T-helper 1 cell (primary cell): ENCODE measurements at regions not wholly inside any gene's neighbourhood (a gene's known extent, or its start where the extent isn't known, plus 50 kb on each side); places are given as distances from the start of the nearest gene placed in this dataset.

Experiments
- DNase-seq, 5 donors: peaks; one replicate each; pipeline ENCODE4 v3.0.0-alpha.2; 2012 to 2020

DNA sequence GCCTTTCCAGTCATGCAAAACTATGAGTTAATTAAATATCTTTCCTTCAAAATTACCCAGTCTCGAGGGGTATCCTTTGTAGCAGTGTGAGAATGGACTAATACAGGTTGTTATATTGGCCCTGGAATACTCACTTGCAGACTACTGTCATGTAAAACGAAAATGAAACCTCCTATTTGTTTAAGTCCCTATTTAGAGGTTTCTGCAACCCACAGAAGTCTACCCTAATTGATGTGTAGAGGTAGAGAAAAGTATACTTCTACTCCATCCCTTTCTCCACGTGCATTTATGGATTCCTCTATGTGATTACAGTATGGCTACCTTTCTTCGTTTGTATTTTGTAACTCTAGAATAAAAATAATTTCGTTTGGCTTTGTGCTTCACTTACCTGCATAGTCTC is 371.1 kb downstream of the FSCB start:
- no peak for DNase-seq

DNA sequence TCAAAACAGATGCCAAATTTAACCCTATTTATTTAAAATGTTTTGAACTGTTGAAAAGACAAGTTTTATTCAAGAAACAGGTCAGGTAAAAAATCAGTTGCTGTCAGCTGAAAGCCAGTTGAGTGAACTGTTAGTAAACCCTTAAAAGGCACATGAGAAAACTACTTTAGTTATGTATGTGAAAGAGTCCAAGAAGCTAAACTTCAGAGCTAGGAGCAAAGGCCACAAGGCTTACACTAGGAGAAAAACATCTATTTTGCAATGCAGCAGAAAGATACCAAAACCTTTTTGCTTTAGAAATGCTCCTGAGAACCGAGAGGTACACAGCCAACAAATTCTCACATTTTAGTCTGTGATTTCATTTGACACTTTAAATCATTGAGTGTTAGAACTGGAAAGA is 375.2 kb downstream of the FSCB start:
- no peak for DNase-seq

DNA sequence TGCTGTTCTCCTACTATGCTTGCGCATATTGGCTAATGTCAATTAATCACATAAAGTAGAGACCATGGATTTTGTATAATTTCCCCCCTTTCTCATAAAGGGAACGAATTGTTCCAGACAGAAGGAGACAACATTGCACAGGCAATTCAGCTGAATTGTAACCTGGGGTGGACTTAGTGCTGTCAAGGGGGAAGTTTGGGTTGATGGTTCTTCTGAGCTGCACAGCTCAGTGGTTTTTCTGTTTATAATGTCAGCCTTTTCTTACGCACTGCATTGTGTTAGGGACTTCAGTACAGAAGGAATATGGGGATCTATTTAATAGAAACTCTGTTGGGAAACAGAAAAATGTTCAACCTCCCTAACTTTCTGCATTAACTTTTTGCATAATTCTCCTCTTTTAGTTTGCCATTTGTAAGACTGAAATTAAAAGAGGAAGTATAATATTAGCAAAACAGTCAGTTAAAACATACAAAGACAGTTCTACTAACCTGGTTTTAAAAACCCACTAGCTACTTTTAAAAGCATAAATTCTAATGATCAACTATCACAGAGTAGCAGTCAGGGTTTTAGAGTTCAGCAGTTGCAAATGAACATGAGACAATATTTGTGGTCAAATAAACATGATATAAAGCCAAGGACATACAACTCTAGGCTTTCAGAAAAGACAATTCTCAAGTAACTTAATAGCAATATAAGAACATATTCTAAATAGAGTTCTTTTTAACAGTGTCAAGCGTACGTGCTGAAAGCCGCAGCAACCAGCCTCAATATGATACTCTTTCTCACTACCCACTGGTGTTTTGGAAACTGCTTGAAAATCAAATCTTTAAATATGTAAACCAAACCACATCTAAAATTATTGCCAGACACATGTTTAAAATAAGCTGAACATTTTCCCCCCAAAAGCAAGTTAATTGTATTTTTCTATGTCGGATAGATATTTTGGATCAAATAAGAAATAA is 393.0 kb downstream of the FSCB start:
- no peak for DNase-seq

DNA sequence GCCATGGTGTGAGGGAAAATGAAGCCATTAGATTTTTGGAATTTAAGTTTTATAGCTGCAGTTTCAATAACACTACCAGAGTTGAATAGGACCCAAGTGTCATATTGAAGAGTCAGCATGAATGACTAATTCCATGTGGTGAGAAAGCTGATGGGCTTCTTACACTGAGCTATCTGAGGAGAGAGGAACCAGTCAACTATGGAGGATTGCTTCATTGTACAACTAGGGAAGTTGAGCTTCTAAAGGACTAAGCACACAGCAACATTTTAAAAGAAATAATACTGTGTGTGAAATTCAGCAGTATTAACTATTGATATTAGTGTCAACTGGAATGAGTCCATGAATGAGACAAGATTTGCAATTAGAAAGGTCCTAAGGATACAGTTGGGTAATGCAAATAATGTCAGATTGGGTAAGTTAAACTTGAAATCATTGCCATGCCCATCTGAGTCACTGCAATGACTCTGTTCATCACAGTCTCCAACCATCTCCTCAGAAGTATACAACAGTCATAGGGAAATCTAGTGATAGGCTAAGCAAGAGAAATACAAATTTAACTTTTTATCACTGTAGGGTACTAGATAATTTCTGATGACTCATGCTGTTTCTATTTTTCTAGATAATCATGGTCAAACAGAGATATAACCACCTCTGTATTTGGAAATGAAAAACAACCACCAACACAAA is 394.2 kb downstream of the FSCB start:
- DNase-seq: no peak

DNA sequence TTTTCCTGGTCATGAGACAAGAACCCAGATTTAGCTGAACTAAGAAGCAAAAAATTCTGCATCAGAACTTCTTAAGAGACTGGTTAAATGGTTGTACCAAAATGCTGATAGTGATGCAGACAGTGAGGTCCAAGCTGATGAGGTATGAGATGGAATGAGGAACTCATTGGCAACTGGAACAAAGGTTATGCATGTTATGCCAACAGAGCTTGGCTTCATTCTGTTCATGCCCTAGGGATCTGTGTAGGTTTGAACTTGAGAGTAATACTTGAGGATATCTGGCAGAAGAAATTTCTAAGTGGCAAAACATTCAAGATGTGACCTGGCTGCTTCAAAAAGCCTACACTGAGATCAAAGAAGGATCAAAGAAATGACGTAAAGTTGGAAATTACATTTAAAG is 398.0 kb downstream of the FSCB start:
- DNase-seq: no peak

DNA sequence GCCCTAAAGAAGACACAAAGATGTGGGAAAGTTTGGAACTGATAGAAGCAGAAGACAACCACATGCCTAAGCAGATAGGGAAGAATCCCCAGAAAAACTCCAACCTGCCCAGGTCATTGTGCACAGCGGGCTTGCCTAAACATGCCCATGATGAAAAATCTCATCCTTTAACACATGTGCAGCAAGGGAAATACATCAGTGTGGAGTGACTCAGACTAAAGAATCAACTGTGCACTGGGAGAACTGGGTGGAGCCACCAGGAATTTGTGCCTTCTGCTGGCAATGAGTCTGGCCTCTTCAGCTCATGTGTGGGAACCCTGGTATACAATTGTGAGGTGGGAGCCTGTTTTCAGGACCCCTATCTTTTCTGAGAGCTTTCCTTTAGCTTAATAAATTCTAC is 398.5 kb downstream of the FSCB start:
- no peak for DNase-seq

DNA sequence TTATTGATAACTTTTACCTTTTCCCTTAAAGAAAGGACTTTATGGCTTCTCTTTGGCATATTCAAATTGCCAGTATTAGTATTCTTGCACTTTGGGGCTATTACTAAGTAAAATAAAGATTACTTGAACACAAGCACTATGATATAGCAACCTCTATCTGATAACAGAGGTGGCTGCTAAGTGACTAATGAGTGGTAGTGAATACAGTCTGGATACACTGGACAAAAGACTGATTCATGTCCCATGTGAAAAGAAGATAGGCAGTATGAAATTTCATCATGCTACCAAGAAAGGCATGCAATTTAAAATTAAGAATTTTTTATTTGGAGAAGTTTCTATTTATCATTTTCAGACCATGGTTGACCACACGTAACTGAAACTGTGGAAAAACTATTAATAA is 399.9 kb downstream of the FSCB start:
- no peak for DNase-seq

DNA sequence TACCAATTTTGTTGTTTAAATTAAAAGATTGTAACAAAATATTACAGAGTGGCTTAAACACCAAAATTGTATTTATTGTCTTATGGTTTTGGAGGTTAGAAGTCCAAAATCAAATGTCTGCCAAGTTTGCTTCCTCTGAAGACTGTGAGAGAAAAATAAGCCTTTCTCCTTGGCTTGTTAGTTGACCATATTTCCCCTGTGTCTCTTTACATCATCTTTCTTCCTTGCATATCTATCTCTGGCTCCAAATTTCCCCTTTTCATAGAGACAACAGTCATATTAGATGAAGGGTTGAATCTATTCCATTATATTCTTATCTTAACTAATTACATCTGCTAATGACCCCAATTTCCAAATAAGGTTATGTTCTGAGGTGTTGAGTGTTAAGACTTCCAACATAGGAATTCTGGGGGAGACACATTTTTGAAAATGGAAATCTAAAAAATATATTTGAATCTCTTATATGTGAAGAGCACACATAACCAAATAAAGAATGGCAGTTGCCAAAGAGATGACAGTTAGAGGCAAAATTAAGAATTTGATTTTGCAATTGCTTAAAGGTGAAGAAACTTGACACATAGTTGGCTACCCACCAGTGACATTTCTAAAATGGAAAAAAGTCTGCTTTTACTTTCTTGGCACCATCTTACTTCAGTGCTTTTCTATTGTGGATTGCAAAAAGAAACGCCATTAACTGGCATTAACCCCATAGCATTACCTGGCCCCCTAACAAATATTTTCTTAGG is 407.2 kb downstream of the FSCB start:
- no peak for DNase-seq

DNA sequence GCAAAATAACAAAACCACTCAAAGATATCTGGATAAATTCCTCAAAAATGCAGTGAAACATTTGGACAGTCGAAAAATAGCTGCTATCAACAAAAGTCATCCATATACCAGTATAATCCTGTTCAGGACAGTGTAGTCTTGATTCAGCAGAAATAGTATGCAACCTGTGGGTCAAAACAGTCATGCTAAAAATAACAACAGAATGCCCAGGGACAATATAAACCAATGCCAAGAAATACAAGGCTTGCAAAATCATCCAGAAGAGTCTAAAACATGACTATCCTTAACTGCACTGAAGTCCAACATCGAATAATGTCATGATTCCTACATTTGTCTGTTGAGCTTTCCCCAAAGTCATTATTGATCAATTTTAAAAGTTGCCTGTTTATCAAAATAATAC is 425.9 kb downstream of the FSCB start:
- DNase-seq: no peak

DNA sequence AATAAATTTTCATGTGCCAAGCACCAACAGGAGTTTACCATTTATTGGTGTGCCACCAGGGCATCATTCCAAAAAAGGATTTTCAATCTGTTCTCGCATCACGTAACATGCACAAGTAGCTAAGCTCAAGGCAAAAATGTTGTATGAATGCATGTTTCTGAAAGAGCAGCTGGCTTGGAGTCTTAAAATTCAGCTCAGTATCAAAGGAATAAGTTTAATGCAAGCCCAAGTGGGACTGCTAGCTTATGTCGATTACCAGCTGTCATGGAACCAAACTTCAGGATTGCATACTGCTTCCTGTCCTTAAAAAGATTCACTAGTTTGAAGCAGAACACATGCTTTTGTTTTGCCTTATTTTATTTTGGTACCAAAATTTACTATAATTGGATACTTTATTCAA is 437.0 kb downstream of the FSCB start:
- DNase-seq: no peak

DNA sequence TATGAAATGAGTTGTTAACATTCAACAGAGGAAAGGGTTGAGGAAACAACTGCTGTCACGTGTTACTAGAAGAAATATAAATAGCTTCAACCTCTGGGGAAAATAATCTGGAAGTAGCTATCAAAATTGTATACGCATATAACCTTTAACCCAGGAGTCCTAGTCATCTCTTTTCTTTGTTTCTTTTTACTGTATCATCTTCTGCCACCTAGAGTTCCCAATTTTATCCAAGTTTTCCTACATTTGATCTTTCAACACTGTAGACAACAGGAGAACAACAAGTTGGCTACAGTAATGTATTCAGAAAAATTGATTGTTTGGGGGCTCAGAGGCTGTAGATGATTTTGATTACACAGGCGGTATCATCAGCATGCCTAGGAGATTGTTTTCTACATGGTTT is 453.7 kb downstream of the FSCB start:
- DNase-seq: no peak

DNA sequence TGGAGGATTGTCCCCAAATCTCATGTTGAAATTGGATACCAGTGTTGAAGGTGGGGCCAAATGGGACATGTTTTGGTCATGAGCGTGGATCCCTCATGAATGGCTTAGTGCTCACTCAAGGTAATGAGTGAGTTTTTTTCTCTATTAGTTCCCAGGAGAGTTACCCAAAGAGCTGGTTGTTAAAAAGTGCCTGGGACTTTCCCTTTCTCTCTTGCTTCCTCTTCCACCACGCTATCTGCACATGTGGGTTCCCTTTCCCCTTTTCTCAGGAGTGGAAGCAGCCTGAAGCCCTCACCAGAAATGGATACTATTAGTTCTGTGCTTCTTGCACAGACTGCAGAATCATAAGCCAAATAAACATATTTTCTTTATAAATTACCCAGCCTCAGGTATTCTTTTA is 465.4 kb downstream of the FSCB start:
- no peak for DNase-seq

DNA sequence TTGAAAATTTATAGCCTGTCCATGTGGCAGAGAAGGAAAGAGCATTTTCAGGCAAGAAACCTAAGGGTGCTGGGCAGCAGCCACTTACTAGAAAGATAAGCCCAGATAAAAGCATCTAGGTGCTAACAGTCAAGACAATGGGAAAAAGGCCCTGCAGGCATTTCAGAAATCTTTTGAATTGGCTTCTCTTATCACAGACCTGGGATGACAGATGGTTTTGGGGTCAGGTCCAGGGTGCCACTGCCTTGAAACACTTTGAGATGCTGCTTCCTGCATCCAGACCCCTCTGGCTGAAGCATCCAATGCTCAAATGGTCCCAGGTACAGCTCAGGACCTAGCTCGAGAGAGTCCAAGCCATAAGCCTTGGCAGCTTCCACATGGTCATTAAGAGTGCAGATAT is 466.5 kb downstream of the FSCB start:
- DNase-seq: no peak

DNA sequence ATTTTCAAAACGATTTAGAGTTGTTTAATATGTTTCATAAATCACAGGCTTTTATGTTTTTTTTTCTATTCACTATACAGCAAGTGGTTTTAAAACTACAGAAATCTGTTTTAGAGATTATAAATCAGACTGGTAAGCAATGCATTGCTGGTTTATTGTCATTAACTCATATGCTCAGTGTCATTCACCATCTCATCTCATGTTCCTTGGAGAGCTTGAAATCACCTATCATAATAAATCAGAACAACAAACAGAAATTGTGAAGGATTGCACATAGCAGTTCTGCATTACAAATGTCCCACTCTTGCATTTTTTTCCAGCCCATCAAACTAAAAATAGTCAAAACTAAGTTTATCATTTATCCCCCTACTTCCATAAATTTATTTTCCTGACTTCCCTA is 470.8 kb downstream of the FSCB start:
- DNase-seq: no peak

DNA sequence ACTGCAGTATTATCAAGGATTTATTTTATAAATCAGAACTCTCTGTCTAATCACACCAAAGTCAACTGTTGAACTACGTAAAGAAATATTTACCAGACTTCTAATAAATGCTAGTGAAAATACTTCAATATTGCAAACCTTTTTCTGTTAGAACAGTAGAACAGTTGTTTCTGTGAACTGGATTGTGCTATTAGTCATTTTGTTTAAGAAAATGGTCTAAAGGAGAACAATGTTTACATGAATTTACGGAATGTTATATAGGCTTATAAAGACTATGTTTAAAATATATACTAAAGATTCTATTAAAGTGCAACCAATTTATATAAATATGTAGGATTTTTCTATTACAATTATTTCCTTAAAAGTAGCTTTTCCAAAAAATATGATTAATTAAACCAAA is 471.4 kb downstream of the FSCB start:
- no peak for DNase-seq

DNA sequence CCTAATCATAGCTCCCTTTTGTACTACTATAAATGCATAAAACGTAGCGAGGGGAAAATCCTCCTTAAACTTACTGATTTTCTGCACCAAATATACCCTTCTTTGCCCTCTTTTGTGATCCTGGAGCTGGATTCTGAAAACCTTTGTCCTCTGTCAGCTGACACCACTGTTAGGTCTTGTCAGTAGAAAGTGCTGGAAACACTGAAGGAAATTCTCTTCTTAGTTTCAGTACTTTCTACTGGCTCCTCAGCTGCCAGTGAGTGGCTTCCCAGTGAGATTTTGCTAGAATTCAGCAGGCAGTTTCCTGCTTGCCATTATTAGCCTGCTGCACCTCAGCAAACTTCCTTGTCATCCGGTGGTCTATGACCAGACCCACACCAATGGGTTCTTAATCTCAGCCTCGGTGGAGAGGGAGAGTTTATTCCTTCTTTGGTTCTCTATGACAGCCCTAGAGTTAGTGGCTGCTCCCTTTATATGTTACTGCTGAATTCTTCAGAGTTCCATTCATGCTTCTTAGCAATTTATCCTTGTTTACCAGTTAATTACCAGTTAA is 476.2 kb downstream of the FSCB start:
- no peak for DNase-seq

DNA sequence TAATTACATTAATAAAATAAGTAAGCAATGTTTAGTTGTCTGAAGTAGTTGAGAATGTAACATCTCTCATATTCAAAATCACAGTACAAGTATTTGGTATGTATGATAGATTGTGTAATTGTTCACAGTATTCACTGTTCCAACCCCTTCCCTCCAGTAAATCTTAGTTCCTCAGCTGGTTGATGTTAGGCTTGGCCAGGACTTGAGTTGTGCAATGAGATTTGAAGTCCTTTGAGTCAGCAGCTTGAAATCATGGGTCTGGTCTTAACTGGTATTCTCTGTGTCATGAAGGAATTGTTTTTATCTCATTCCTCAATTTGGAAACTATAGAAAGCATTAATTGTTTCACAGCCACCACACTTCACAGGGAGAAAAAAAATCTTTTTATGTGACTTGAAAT is 477.1 kb downstream of the FSCB start:
- DNase-seq: no peak

DNA sequence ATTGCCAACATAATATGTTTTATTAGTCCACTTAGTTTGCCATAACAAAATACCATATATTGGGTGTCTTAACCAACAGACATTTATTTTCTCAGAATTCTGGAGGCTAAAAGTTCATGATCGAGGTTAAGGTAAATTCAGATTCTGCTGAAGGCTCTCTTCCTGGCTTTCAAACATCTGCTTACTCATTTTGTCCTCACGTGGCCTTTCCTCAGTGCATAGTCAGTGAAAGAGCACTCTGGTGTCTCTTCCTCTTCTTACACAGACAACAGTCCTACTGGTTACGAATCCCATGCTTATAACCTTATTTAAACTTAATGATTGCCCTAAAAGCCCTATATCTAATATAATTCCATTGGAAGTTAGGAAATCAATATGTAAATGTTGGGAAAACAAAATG is 479.7 kb downstream of the FSCB start:
- DNase-seq: no peak

DNA sequence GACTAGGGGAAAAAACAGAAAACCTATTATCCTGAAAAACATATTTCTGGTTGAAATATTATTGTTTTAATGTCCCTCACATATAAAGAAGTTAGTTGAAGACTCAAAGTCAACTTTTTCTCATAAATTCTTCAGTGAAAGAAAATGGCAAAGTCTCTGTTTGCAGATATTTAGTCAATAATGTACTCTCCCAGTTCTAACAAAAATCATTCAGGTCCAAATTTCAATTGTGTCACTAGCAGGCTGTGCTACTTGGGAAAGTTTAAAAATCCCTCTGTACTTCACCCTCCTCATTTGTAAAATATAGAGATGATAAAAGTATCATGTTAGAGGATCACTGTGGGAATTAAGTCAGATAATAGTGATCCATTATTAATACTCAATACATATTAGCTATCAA is 496.5 kb downstream of the FSCB start:
- no peak for DNase-seq

DNA sequence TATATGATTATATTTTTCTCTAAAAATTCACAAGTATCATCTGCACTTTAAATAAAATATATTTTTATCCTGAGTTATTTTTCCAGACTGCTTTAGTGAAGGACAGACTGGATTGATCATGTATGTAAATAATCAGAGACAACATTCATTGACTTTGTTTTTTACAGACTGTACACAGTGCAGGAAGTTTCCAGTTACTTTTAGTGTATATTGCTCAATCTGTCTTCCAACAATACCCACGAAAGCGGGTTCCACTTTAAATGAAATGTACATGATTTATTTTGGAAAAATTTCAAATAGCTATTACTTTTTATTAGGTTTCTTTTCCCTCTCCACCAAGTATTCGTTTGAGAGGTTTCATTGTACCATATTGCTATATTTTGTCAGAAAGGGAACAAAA is 497.0 kb downstream of the FSCB start:
- no peak for DNase-seq

DNA sequence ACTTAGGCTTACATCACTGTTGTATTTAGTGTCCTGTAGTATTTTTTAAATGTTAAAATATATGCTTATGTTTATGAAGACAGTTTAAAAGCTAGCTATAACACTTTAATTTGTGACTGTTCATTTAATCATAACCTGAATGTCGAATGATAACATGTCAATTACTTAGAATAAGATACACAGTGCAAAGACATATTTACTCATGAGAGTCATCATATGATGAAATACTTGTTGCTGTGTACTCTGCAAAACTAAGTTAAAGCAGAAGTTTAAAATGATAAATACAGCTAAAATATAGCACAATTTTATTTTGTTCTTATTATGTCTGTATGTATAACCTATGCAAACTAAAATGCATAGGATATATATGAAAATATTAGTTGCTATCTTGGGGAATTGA is 497.4 kb downstream of the FSCB start:
- DNase-seq: no peak

DNA sequence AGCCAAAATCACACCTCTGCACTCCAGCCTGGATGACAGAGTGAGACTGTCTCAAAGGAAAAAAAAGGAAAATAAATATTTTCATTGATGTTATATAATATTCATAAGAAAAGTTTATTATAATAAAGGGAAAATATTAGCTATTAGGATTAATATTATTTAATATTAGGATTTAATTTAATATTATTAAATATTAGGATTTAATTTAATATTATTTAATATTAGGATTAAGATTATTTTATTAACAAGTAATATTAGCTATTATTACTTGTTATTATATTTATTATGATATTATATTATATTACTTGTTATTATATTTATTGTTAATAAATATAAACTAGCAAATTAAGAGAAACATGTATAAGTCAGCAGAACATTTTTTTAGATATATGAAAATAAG is 518.1 kb downstream of the FSCB start:
- no peak for DNase-seq

DNA sequence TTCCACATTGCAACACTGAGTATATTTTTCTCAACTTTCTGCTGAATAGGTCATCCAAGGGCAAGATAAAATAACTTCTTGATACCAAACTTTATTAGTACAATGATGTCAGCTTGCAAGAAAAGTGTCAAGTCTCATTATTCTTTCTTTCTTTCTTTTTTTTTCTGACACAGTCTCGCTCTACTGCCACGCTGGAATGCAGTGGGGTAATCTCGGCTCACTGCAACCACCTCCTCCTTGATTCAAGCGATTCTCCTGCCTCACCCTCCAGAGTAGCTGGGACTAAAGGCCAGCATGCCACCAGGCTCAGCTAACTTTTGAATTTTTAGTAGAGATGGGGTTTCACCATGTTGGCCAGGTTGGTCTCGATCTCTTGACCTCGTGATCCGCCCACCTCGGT is 523.4 kb downstream of the FSCB start:
- DNase-seq: no peak
